Left renal pelvis (tissue), 4 donors: ENCODE measurements at regions not wholly inside any gene's neighbourhood (a gene's known extent, or its start where the extent isn't known, plus 50 kb on each side); places are given as distances from the start of the nearest gene placed in this dataset.
"Not testable (repeated sequence)": the region's sequence is repeated elsewhere in the genome, so short reads cannot be mapped to it uniquely, and the experiment has no call there.

ENCODE experiments used
- DNase-seq, 4 donors: peaks; one replicate each; pipeline ENCODE4 v3.0.0-alpha.2; 2013; ENCODE audit warnings: low read depth in 4 of 4, low spot score in 3 of 4

DNA sequence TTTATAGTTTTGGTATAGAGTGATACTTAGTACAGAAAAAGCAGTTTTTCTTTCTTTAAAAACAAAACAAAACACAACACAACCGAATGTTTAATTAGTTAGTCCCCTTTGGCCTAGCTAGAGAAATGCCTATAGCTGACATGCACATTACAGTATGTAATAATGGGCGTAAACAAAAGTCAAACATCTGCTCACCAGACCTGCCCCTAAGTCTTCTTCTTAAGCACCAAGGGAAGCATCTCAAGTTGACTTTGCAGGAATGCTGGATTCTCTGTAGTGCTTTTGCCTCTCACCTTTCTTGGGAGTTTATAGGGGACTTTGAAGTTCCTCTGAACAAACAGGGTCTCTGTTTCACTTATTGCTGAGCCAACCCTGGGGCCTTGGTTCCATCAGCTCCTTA lies 143.7 kb downstream of the TM2D1 start:
- DNase-seq: no peak

DNA sequence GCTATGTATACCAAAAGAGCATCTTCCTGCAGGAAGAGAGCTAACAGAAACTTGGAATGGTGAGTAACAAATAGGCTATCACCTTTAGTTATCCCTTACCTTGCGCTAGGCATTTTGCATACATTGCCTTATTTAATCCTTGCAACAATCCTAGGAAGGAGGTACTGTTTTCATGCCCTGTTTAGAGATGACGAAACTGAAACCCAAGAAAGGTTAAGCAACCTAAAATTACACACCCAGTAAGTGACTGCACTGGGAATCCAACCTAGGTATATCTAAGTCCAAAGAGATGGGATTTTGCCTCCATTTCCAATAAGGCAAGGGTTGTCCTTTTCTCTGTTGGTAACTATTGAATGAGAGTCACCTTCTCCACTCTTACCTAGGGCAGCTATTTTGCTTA lies 144.5 kb downstream of the TM2D1 start:
- no peak for DNase-seq

DNA sequence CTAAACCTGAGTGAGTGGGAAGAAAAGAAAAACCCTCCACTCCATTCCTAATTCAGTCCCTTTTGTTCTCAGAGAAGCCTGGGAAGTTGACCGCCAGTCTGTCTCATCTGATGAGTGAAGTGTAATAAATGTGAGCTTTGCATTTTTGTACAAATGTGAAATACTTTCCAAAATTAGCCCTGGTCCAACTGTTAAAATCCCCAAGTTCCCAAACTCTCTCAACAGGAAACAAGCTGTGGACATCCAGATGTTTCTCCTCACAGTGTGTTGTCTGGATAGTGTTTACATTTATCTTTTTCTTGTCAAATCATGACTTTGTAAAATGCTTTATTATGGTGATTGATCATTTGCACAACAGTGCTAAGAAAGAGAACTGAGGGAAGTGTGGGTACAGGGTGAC lies 145.1 kb downstream of the TM2D1 start:
- no peak for DNase-seq

DNA sequence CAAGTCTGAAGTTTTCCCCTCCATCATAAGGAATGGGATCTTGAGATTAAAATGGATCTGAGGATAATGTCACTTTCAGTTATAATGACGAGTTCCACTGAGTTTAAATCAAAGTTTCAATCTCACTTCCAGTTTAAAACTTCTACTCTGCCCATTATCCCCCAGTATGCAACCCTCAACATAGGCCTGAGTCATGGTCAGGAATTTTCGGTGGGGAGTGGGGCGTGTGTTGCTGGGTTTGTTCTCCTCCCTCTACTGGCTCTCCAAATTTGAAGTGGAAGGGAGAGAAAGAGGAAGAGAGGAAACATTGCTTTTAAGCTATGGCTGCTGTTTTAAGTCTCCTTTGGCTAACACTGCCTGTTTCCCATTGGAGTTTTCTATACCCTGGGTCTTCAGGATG lies 152.9 kb downstream of the TM2D1 start:
- DNase-seq: no peak

DNA sequence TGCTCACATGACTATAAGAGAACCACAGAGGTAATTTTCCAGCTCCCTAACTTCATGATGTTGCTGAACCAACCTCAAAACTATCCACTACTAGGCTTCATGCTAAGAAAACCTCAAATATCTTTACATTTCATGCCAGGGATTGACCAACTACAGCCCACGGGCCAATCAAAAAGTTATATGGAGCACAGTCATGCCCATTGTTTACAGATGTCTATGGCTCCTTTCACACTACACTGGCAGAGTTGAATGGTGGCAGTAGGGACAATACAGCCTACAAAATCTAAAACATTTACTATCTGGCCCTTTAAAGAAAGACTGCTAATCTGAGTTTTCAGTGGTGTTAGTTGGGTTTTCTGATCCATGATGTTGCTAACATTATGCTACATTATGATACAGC lies 154.8 kb downstream of the TM2D1 start:
- DNase-seq: no peak

DNA sequence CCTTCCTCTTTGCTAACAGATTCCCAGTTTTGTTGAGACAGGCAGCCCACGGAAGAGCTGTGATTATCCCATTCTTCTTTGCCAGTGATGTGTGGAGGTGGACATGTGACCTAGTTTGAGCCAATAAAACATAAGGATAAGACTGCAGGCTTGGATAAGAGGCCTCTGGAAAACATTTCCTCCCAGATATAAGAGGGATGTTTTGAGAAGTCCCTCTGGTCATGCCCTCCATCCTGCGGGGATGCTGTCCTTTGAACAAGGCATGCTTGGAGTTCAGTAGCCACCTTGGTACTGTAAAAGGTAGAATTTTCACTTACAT lies 155.7 kb downstream of the TM2D1 start:
- DNase-seq: no peak

DNA sequence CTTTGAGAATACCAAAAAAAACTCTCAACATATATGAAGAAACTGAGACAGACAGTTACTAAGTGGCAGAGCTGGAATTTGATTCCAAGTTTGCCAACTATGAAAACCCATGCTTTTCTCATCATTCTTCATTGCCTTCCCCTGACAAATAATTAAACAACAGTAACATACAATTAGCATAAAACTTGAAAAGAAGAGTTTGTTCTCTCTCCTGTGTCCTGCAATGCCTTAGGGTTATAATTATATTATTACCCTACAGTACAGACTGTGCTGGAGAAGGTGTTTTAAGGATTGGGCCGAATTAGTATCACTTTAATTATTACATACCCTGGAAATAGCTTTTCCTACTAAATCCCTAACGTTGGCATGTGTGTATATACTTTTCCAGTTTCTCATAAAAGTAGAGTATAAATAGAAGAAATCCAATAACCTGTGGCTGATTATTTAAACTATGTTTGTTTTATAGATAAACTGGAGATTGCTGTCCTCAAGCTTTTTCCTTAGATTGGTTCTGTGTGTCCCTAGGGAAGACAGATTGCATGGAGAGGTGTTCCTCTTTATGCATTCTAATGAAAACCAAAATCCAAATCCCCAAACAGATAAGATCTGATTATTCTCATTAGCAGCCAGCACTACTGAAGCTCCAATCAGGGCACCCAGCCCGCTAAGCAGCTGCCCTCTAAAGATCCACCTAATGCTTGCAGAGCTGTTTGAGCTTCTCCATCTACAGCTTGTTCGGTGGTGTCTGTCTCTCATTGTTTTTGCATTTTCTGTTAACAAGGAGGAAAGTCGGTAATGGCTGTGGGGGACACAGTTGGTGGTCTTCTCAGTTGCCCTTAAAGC lies 156.3 kb downstream of the TM2D1 start:
- DNase-seq: no peak

DNA sequence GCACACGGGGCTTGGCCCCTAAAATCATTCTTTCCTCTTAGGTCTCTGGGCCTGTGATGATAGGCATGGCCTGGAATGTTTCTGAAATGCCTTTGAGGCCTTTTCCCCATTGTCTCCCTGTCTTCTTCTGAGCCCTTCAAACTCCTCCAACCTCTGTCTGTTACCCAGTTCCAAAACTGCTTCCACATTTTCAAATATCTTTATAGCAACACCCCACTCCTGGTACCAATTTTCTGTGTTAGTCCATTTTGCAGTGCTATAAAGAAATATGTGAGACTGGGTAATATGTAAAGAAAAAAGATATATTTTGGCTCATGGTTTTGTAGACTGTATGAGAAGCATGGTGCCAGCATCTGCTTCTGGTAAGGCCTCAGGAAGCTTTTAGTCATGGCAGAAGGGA lies 158.8 kb downstream of the TM2D1 start:
- no peak for DNase-seq

DNA sequence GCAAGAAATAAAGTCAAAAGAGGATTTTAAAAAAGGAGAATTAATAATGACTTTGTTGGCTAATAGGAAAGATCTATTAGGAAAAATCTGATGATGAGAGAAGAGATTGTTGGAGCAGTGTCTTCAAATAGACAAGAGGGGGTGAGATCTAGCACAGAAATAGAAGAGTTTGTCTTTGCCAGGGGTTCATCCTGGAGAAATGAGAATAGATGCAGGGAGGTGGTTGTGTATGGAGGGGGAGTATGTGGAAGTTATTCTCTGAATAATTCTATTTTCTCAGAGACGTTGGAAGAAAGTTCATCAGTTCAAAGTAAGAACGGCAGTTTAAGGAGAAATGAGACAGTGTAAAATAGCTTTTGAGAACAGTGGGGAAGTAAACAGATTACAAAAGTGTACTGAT lies 161.3 kb downstream of the TM2D1 start:
- DNase-seq: no peak

DNA sequence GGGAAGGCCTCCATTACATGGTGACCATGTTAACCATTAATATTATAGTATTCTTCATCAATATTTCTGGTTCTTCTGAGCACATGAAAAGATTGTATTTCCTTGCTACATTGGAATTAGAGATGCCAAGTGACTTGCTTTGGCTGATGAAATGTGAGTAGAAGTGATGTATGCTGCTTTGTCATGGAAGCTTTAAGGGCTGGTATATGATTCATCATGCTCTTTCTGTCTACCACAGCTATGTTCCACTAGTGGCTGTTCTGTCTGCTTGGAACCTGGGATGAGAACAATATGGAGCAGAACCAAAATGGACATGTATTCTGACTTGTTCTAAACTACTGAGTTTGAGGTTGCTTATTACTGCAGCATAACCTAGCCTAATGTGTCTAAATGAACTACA lies 163.3 kb downstream of the TM2D1 start:
- no peak for DNase-seq

DNA sequence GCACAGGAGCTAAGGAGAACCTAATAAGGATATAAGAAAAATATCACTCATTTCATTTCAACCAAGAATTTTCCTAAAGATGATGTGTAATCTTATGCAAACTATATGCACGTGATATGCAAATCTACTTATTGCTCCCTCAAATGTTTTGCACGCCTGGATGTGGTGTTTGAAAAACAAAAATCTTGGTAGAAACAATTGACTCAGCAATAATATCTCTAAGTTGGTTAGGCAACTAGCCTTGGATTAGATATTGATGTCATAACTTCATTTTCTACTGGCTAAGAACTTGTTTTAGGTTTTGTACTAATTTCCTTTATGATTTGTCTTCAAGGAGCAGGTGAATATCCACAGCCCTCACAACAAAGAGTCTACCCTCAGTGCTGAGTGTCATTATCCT lies 164.6 kb downstream of the TM2D1 start:
- no peak for DNase-seq

DNA sequence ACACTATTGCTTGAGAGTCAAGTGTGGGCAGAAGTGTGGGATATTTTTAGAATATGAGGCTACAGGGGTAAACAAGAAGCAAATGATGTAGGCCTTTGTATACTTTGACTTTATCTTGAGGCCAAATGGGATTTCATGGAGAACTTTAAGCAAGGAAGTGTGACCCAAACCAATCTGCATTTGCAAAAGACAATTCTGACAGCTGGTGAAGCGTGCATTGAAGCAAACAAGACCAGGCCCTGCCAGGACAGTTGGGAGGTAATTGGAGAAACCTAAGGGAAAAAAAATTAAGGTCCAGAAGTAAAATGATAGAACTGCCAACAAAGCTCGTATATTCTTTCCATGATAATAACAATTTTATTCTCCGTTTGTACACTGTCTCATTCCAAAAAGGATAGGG lies 168.3 kb downstream of the TM2D1 start:
- no peak for DNase-seq

DNA sequence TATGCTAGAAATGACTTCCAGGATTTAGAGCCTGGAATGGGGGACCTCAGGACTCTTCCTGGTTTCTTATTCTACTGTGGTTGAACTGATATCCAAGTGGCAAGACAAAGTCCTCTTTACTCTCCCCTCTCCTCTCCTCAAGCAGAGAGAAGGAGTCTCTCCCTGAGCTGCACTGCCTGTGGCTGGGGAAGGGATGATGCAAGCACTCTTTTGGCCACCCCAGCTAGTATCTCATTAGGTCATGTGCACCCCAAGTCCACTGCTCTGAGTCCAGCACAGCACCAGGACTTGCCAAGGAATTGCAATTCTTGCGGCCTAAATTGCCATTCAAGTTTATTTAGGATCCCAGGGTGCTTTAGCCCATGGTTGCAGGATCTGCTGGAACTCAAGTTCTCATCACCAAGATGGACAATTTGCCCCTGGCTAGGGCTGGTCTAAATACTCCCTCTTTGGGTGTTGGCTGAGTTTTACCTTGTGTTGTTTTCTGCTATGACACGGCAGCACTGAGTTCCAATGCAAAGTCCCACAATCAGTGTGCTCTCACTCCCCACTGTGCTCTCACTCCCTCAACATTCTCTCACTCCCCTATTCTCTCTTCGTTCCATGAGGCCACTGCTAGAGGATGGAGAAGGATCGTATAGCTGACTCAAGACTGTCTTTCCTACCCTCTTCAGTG lies 172.2 kb downstream of the TM2D1 start:
- no peak for DNase-seq

DNA sequence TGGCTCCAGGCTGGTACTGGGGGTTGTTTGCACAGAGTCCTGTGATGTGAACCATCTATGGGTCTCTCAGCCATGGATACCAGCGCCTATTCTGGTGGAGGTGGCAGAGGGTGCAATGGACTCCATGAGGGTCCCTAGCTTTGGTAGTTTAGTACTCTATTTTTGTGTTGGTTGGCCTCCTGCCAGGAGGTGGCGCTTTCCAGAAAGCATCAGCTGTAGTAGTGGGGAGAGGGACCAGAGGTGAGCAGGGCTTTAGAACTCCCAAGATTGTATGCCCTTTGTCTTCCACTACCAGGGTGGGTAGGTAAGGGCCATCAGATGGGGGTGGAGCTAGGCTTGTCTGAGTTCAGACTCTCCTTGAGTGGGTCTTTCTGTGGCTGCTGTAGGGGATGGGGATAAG lies 177.6 kb downstream of the TM2D1 start:
- DNase-seq: not testable (repeated sequence)

DNA sequence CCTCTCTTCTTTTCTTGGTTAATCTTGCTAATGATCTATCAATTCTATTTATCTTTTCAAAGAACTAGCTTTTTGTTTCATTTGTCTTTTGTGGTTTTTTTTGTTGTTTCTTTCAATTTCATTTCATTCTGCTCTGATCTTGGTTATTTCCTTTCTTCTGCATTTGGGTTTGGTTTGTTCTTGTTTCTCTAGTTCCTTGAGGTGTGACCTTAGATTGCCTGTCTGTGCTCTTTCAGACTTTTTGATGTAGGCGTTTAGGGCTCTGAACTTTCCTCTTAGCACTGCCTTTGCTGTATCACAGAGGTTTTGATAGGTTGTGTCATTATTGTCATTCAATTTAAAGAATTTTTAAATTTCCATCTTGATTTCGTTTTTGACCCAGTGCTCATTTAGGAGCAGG lies 180.1 kb downstream of the TM2D1 start:
- DNase-seq: not testable (repeated sequence)

DNA sequence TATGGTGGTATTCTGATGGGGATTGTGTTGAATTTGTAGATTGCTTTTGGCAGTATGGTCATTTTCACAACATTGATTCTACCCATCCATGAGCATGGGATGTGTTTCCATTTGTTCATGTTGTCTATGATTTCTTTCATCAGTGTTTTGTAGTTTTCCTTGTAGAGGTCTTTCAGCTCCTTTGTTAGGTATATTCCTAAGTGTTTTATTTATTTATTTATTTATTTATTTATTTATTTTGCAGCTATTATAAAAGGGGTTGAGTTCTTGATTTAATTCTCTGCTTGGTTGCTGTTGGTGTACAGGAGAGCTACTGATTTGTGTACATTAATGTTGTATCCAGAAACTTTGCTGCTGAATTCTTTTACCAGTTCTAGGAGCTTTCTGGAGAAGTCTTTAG lies 181.4 kb downstream of the TM2D1 start:
- DNase-seq: not testable (repeated sequence)

DNA sequence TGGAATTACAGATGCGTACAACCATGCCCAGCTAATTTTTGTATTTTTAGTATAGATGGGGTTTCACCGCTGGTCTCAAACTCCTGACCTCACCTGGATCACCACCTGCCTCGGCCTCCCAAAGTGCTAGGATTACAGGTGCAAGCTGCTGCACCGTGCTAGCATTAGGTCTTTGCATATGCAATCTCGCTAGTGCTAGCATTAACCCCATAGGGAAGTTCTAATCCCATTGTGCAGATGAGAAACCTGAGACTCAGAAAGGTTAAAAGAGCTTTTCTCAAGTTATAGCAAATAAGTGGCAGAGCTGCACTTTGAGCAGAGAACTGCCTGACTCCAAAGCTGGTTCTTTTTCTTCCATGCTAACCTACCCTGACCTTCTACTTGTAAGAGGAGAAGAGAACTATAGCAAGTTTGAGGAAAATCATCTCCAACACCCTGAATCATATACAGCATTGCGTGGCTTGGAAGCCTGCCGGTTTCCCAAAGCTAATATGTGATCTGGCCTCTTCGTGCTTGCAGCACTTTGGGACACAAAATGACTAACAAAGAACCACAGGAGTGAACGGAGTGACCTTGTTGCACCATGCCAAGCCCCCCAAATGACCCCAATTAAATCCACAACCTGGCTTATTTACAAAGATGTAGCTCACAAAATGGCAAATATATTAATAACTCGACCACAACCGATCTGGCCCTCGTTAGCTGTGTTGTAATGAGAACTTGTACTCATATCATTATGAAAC lies 185.1 kb downstream of the TM2D1 start:
- no peak for DNase-seq

DNA sequence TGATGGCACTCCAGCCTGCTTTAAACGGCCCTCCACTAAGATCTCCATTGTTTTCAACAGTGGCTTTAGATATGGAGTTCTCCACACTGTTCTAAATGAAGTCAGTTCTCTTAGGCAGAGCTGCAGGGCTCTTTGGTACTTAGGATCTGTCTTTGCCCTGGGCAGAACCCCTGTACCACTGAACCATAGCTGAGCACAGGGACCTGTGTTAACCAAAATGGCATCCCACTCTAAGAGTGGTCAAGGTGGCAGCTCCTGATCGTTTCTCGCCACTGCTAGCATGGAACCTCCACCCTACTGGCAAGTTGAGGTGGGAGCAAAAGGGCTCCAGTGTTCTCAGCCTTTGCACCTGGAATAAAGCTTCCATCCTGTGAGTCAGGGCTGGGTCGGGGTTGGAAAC lies 186.7 kb downstream of the TM2D1 start:
- DNase-seq: no peak

DNA sequence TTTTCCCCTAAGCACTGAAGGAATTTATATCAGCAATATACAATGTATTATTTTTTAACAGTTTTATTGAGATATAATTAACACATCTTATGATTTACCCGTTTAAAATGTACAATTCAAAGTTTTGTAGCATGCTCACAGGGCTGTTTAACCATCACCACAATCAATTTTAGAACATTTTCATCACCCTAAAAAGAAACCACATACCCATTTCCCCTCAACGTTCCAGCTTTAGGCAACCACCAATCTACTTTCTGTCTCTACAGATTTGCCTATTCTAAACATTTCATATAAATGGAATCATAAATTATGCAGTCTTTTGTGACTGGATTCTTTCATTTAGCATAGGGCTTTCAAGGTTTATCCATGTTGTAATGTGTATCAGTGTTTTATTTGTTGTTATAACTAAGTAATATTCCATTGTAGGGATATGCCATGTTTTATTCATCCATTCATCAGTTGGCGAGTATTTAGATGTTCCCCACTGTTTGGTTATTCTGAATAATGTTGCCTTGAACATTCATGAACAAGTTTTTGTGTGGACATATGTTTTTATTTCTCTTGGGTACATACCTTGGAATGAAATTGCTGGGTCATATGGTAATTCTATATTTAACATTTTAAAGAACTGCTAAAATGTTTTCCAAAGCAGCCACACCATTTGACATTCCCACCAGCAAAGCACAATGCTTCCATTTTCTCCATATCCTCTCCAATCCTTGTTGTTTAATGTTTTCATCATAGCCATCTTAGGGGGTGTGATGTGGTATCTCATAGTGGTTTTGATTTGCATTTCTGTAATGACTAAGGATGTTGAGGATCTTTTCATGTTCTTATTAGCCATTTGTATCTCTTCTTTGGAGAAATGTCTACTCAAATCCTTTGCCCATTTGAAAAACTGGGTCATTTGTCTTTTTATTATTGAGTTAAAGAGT lies 188.5 kb downstream of the TM2D1 start:
- DNase-seq: no peak

DNA sequence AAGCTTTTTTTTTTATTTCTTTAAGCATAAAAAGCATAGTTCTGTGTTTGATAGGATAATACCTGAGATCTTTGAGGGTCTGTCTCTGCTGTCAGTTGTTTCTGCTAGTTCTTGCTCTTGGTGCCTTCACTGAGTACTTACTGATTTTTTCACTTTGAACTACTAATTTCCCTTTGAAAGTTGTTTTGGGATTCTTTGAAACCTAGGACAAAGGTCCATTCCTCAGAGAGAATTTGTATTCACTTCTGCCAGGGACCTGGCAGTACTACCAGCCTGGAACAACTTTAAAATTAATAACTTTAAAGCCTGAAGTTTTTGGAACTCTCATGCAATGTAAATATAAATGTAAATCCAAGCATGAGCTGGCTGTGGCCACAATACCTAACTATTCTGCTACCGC lies 190.1 kb downstream of the TM2D1 start:
- no peak for DNase-seq

DNA sequence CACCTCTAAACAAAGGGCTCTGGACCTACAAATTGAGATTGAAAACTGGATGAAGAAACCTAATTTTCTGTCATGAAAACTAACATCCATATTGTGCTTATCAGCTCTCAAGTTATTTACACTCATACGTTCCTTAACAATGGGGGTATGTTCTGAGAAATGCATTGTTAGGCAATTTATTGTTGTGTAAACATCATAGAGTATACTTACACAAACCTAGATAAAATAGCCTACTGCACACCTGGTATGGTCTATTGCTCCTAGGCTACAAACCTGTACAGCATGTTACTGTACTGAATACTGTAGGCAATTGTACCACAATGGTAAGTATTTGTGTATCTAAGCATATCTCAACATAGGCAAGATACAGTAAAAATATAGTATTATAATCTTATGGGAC lies 191.4 kb downstream of the TM2D1 start:
- no peak for DNase-seq
